ENCODE measurements at regions not wholly inside any gene's neighbourhood (a gene's known extent, or its start where the extent isn't known, plus 50 kb on each side); places are given as distances from the start of the nearest gene placed in this dataset.

GRCh38 chr3:148090156-148090555 lies 607.5 kb upstream of the AGTR1 start:
- dilution Hi-C loops (cut with HindIII; ENCODE audit: low sequenced_read_pairs, unreplicated experiment) = no loop called here
- no peak overlapping the region for H2BK5ac ChIP-seq (ENCODE audit: low read depth, low read length, poor library complexity, severe bottlenecking)
- H2BK20ac ChIP-seq (ENCODE audit: low read depth, low read length) = no peak overlapping the region
- in situ Hi-C loops (cut with MboI; ENCODE audit: low sequenced_read_pairs) = no loop called here
- no peaks in the 10 kb centered on the region for H3K9me1 ChIP-seq (ENCODE audit: insufficient read depth, low read length)
- H3K4me1 ChIP-seq (ENCODE audit: control insufficient read depth, insufficient read depth, low read length) = no peaks in the 10 kb centered on the region
- intact Hi-C loops (cut with micrococcal nuclease) = no loop called here
- no peak for ATAC-seq (ENCODE audit: low read depth)
- BruUV-seq (replicated peaks) = no TSS peak
- H3K23ac ChIP-seq (ENCODE audit: low read depth, low read length) = no peak overlapping the region
- no peak overlapping the region for H2AFZ ChIP-seq (replicated peaks; ENCODE audit: low read length, poor library complexity)
- H3K4ac ChIP-seq (ENCODE audit: low read depth, low read length) = no peak overlapping the region
- no peak overlapping the region for H3K4me3 ChIP-seq (ENCODE audit: insufficient read depth, low read depth, low read length)
- H4K8ac ChIP-seq (ENCODE audit: low read depth in 2 of 2, low read length in 2 of 2) = no peak overlapping the region
- no peak overlapping the region for H3K56ac ChIP-seq (ENCODE audit: extremely low read depth, insufficient read depth, low read length)
- H3K9me3 ChIP-seq (ENCODE audit: control insufficient read depth, insufficient read depth, low read length) = no peaks in the 10 kb centered on the region
- H4K5ac ChIP-seq (ENCODE audit: low read depth, low read length) = no peak overlapping the region
- no peak overlapping the region for H3K18ac ChIP-seq (ENCODE audit: low read depth, low read length)
- H3K27ac ChIP-seq (ENCODE audit: insufficient read depth, low read length) = no peak overlapping the region
- H3K27me3 ChIP-seq (ENCODE audit: control insufficient read depth, insufficient read depth, low read length) = no peaks in the 10 kb centered on the region
- H2BK120ac ChIP-seq (ENCODE audit: low read depth, low read length) = no peak overlapping the region
- H2BK15ac ChIP-seq (ENCODE audit: low read depth, low read length) = no peak overlapping the region
- H2AK5ac ChIP-seq (ENCODE audit: low read depth, low read length) = no peak overlapping the region
- H3K36me3 ChIP-seq (ENCODE audit: control insufficient read depth, insufficient read depth, low read length) = no peaks in the 10 kb centered on the region
- H3K79me1 ChIP-seq (ENCODE audit: low read depth in 1 of 2, low read length in 2 of 2) = no peaks in the 10 kb centered on the region
- H2AK9ac ChIP-seq (replicated peaks; ENCODE audit: low read depth, low read length, poor library complexity) = no peak overlapping the region
- DNase-seq = no peak
- no peak overlapping the region for H3K9ac ChIP-seq (ENCODE audit: low read depth, low read length)
- H3K14ac ChIP-seq (replicated peaks; ENCODE audit: low read depth, low read length) = no peak overlapping the region
- ChIA-PET CTCF (interaction anchor here (2.2 kb wide), 1 partner anchor 13 kb away, joined by 8 read pairs; no protein-coding TSS in a partner anchor), POLR2A (ENCODE audit: unreplicated experiment) (no interaction called here)
- no peak overlapping the region for H3K4me2 ChIP-seq (ENCODE audit: low read depth, low read length)
- no CpG with 5 or more reads among the region's 2 CpGs for WGBS, 2 experiments (ENCODE audit: extremely low coverage in 2 of 2, insufficient read length in 1 of 2)
- TF ChIP-seq SMC3 (IDR thresholded peaks at IDR 0.05; ENCODE audit: low read depth, low read length) = no peak
- no peak for TF ChIP-seq FOS (IDR thresholded peaks at IDR 0.05; ENCODE audit: low read depth, low read length)
- no peak for TF ChIP-seq RAD21 (IDR thresholded peaks at IDR 0.05; ENCODE audit: low read length)
- no peak for TF ChIP-seq MXI1 (IDR thresholded peaks at IDR 0.05; ENCODE audit: borderline replicate concordance, low read depth, low read length)
- H4K20me1 ChIP-seq (ENCODE audit: insufficient read depth, low read length) = no peaks in the 10 kb centered on the region
- H4K91ac ChIP-seq (ENCODE audit: insufficient read depth, low read depth, low read length) = no peak overlapping the region

All from IMR-90 (cell line).